ENCODE measurements at regions not wholly inside any gene's neighbourhood (a gene's known extent, or its start where the extent isn't known, plus 50 kb on each side); places are given as distances from the start of the nearest gene placed in this dataset.
A peak's percentile ranks its signal among the peaks of the same experiment; 100 is the strongest.

DNA sequence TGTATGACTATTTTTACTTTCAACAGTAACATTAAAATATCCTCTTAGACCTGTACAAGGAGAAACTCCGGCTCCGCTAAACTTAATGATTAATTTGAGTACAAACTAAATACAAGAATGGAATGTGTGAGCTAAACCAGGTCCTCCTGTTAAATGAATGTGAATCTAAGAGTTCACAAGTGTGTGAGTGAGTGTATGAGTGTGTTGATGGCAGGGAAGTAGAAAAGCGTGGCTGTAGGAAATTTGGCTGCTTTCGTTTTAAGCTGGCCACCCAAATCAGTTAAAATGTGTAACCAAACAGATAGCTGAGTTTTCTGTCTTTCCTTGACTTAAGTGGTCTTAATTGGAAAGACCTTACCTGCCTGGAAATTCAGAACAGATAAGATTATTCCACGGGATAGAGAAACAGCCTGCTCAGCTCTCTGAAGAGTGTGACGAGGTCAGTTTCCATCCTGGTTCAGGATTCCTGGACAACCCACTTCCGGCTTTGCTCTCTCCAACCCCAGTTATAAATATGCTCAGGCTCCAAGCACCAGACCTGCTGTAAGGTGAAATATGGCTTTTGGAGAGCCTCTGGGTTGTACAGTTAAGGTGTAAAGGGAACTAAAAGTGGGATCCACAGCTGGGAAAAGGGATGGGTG is 908.6 kb upstream of the EDIL3 start:
- no peaks in the 10 kb centered on the region for H3K27me3 ChIP-seq
- DNase-seq (ENCODE audit: low read depth in 1 of 2, low spot score in 1 of 2), result peak; percentile 24 to 49
- peaks cover 5% of the 10 kb centered on the region for H3K4me1 ChIP-seq (ENCODE audit: low read depth)
- H3K9me3 ChIP-seq (ENCODE audit: low read depth), result no peaks in the 10 kb centered on the region
- H3K27ac ChIP-seq, result peak overlapping the region; percentile 10
- H3K36me3 ChIP-seq, result no peaks in the 10 kb centered on the region
- TF ChIP-seq, protein P1, sequence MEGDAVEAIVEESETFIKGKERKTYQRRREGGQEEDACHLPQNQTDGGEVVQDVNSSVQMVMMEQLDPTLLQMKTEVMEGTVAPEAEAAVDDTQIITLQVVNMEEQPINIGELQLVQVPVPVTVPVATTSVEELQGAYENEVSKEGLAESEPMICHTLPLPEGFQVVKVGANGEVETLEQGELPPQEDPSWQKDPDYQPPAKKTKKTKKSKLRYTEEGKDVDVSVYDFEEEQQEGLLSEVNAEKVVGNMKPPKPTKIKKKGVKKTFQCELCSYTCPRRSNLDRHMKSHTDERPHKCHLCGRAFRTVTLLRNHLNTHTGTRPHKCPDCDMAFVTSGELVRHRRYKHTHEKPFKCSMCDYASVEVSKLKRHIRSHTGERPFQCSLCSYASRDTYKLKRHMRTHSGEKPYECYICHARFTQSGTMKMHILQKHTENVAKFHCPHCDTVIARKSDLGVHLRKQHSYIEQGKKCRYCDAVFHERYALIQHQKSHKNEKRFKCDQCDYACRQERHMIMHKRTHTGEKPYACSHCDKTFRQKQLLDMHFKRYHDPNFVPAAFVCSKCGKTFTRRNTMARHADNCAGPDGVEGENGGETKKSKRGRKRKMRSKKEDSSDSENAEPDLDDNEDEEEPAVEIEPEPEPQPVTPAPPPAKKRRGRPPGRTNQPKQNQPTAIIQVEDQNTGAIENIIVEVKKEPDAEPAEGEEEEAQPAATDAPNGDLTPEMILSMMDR (IDR thresholded peaks at IDR 0.05; ENCODE audit: low read depth, low read length), result no peak
- H3K4me3 ChIP-seq, result no peak overlapping the region

DNA sequence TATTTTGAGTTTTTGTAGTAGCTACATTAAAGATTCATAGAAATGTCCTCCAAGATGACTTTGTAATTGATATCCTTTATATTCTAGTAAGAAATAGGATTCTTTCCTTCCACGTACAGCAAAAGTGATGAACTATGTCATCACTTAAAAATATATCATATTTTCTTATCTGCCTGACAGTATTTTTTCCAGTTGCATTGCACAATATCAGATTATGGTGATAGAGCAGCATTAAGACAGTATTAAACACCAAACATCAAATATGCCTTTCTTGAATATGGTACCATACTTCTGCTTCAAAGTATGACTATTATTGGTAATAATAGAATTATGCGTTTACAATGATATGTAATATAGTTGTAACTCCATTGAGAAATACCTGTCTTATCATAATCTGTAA is 919.8 kb upstream of the EDIL3 start:
- Histone ChIP-seq H3K27ac (no peak overlapping the region), H3K4me1 (ENCODE audit: low read depth) (no peaks in the 10 kb centered on the region), H3K36me3 (no peaks in the 10 kb centered on the region), H3K9me3 (ENCODE audit: low read depth) (no peaks in the 10 kb centered on the region), H3K27me3 (no peaks in the 10 kb centered on the region), H3K4me3 (no peak overlapping the region)
- TF ChIP-seq, protein P1 (IDR thresholded peaks at IDR 0.05; ENCODE audit: low read depth, low read length), result no peak
- no peak for DNase-seq (ENCODE audit: low read depth in 1 of 2, low spot score in 1 of 2)

DNA sequence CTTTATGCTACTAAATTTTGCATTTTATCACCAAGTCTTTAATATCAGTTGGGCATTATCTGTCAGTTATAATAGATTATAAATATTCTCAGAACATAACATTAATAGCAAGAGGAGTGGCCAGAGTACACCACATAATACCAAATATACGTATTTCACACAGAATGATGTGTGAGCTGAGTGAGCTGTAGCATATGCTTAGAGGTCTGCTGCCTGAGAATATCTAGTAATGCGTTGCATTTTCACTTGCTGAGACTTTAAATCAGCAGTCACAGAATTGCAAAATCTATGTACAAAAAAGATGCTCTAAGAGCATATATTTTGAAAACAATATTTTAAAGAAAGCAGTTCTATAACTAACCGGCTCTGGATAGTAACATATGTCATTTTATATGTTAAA is 921.1 kb upstream of the EDIL3 start:
- no peak for DNase-seq (ENCODE audit: low read depth in 1 of 2, low spot score in 1 of 2)
- Histone ChIP-seq H3K4me1 (ENCODE audit: low read depth) (no peaks in the 10 kb centered on the region), H3K27ac (no peak overlapping the region), H3K4me3 (no peak overlapping the region), H3K9me3 (ENCODE audit: low read depth) (no peaks in the 10 kb centered on the region), H3K27me3 (no peaks in the 10 kb centered on the region), H3K36me3 (no peaks in the 10 kb centered on the region)
- TF ChIP-seq, protein P1 (IDR thresholded peaks at IDR 0.05; ENCODE audit: low read depth, low read length), result no peak

DNA sequence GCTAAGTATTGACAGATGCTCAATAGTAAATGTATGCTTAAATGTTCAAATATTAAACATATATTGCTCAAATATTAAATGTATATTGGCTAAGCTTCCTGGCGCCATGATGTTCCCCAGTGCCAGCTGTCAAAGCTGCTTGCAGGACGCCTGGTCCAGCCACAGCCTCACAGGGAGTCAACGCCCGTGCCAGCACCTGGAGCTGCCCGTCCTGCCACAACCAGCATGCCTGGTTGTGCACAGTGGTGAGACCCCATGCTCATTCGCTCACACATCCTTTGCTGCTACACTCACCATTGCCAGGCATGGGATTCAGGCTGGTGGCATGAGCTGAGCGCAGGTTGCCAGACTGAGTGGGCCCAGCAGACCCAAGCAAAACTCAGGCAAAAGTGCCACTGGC is 926.9 kb upstream of the EDIL3 start:
- TF ChIP-seq, protein P1 (IDR thresholded peaks at IDR 0.05; ENCODE audit: low read depth, low read length), result no peak
- H3K4me3 ChIP-seq, result no peak overlapping the region
- no peaks in the 10 kb centered on the region for H3K4me1 ChIP-seq (ENCODE audit: low read depth)
- H3K27ac ChIP-seq, result no peak overlapping the region
- H3K36me3 ChIP-seq, result no peaks in the 10 kb centered on the region
- H3K9me3 ChIP-seq (ENCODE audit: low read depth), result no peaks in the 10 kb centered on the region
- H3K27me3 ChIP-seq, result no peaks in the 10 kb centered on the region
- no peak for DNase-seq (ENCODE audit: low read depth in 1 of 2, low spot score in 1 of 2)

DNA sequence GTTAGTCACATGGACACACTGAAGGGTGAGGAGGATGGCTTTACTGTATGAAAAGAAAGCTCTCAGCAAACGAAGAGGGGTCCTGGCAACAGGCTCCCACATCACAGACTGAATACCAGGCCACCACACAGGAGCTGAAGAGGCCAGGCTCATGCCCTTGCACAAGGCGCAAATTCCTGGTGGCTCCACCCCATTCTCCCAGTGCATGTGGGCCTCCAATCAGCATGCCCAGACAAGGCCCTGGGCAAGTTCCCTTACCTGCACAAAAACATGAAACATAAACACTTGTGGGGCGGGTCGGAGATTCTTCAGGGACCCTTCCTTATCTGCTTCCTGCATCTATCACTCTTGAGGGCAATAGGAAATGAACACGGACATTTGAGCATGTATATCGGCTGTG is 935.8 kb upstream of the EDIL3 start:
- Histone ChIP-seq H3K9me3 (ENCODE audit: low read depth) (no peaks in the 10 kb centered on the region), H3K36me3 (no peaks in the 10 kb centered on the region), H3K4me3 (no peak overlapping the region), H3K4me1 (ENCODE audit: low read depth) (no peaks in the 10 kb centered on the region), H3K27ac (no peak overlapping the region), H3K27me3 (no peaks in the 10 kb centered on the region)
- no peak for DNase-seq (ENCODE audit: low read depth in 1 of 2, low spot score in 1 of 2)
- TF ChIP-seq, protein P1 (IDR thresholded peaks at IDR 0.05; ENCODE audit: low read depth, low read length), result no peak

Measured in cardiac muscle cell (in vitro differentiated cells and primary cell).